IPS-15b (cell line): ENCODE measurements at regions not wholly inside any gene's neighbourhood (a gene's known extent, or its start where the extent isn't known, plus 50 kb on each side); places are given as distances from the start of the nearest gene placed in this dataset.
"Not testable (repeated sequence)": the region's sequence is repeated elsewhere in the genome, so short reads cannot be mapped to it uniquely, and the experiment has no call there.

Experiments used
- H3K27me3 ChIP-seq: one replicate; pipeline ENCODE4 v1.6.1; 2013; ENCODE audit warnings: low read length; ENCODE audit not compliant: control insufficient read depth, insufficient read depth
- H3K36me3 ChIP-seq: one replicate; pipeline ENCODE4 v1.6.1; 2013; ENCODE audit warnings: low read length; ENCODE audit not compliant: control insufficient read depth, insufficient read depth
- H3K4me1 ChIP-seq: one replicate; pipeline ENCODE4 v1.6.1; 2013; ENCODE audit warnings: mild to moderate bottlenecking, low read length; ENCODE audit not compliant: control insufficient read depth, insufficient read depth
- H3K4me3 ChIP-seq: one replicate; pipeline ENCODE4 v1.5.1; 2013; ENCODE audit warnings: low read depth, low read length
- H3K9ac ChIP-seq: one replicate; pipeline ENCODE4 v1.6.1; 2013; ENCODE audit warnings: low read depth, mild to moderate bottlenecking, low read length
- H3K9me3 ChIP-seq: one replicate; pipeline ENCODE4 v1.6.1; 2013; ENCODE audit warnings: mild to moderate bottlenecking, low read length; ENCODE audit not compliant: control insufficient read depth, insufficient read depth

DNA sequence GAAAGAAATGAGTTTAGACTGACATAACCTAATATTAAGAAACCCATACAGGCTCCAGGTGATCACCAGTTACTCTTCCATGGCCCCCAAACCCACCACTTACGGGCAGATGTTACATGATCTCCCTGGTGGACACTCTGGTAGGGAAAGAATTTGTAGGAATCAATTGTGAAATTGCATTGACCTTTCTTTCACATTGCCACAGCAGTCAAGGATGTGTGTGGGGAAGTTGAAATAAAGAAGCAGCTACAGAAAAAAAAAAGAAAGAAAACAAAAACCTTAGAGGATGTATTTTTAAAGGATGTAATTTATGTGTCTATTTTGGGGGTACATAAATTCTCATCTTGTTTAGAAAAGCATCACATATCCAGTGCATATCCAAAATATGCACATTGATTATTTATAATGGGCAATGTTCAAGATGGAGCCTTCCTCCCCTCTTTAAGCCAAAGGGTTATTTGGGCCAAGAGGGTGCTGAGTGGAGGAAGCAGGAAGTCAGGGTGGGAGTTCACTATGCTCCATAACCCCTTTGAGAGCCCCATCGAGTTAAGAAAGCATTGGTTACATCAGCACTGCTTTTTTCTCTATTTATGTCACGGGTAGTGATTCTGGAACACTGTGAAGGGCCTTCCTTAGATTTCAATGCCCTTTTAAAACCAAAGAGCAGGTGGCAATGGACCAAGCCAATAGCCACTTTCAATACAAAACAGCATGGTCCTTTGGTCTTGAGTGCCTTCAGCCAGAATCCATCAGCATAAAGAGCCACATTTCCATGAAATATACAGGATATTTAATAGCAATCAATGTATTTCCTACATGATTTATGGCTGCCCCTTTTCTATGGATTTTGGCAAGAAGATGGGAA is 169.6 kb downstream of the LACC1 start:
- Histone ChIP-seq H3K4me3 (no peak overlapping the region), H3K36me3 (no peaks in the 10 kb centered on the region)

DNA sequence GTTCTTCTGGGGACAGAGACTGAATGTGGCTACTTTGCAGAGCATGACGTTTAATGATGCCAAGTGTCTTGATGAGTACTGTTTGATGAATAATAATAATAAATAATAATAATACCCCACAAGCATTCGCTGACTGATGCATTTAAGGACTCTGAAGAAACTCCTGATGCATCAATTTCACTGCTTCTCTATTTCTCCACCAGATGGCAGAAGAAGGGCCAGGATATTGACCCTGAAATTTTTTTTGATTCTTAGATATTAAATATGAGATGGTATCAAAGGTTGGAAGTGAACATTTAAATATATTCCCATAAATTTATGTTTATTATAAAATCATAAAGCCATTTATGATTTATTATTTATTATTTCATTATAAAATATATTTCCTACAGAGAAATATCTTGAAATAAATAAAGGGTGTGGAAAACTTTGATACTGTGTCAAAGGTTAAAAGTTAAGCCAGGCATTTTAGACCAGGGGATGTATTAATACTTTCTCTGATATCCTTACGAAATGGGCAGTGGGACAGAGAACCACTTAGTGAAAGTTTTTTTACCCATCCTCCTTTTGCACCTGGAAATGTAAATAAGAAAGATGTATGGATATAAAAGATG is 170.9 kb downstream of the LACC1 start:
- Histone ChIP-seq H3K9ac (no peak overlapping the region), H3K4me1 (peaks cover 3% of the 10 kb centered on the region), H3K9me3 (no peaks in the 10 kb centered on the region), H3K27me3 (no peaks in the 10 kb centered on the region), H3K4me3 (no peak overlapping the region), H3K36me3 (no peaks in the 10 kb centered on the region)

More for the DNA sequence above, 169.6 kb downstream of the LACC1 start:
- H3K9ac ChIP-seq, result no peak overlapping the region
- H3K9me3 ChIP-seq, result no peaks in the 10 kb centered on the region
- peaks cover 3% of the 10 kb centered on the region for H3K4me1 ChIP-seq
- no peaks in the 10 kb centered on the region for H3K27me3 ChIP-seq

DNA sequence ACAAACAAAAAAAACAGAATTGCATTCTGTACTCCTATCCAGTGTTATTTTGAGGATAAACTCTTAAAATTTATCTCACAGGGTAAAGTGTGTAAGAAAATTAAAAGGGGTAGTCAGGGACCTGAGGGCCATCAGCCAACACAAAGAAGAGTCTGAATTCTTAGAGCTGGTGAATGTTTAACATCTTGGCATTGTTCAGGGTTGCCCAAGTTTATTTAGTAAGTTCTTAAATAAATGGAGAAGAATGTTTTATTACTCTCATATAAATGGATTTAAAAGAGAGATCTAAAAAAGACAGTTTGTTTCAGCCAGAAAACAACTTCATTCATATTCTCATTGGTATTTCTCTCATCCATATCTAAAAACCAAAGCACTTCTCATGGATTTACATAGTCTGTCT is 171.7 kb downstream of the LACC1 start:
- Histone ChIP-seq H3K9me3 (no peaks in the 10 kb centered on the region), H3K4me3 (no peak overlapping the region), H3K36me3 (no peaks in the 10 kb centered on the region), H3K4me1 (peaks cover 3% of the 10 kb centered on the region), H3K27me3 (no peaks in the 10 kb centered on the region), H3K9ac (no peak overlapping the region)

DNA sequence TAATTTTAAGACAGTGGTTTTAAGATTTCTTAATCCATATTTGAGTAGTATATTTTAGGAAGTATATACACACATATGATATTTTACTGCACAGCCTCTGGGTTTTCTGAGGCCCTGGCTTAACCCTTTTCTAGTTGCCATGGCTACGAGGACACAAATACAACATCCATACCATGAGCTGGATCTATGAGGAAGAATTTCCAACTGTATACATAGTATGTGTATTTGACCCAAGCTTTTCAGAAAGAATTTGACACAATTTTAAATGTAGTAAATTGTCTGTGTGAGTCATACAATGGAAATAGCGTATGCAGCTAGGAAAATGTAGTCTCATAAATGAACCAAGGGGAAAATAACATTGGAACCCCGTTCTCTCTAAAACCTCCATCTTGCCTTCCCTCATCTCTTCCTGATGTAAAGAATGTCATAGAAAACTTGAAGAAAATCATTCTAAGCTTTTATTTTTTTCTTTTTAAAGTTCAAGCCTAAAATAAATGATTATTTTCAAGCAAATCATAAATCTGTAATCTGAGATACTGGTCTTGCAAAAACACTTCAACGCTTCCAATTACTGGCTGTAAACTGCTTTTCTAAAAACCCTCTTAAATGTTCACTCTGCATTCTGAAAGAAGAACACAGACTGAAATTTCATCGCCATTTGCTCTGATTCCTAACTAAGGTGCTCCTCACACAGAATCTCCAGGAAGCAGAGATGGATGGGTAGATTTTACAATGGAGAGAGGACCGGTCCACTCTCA is 172.4 kb downstream of the LACC1 start:
- no peaks in the 10 kb centered on the region for H3K36me3 ChIP-seq
- no peaks in the 10 kb centered on the region for H3K9me3 ChIP-seq
- H3K27me3 ChIP-seq, result no peaks in the 10 kb centered on the region
- H3K4me3 ChIP-seq, result no peak overlapping the region
- no peak overlapping the region for H3K9ac ChIP-seq
- peaks cover 3% of the 10 kb centered on the region for H3K4me1 ChIP-seq

DNA sequence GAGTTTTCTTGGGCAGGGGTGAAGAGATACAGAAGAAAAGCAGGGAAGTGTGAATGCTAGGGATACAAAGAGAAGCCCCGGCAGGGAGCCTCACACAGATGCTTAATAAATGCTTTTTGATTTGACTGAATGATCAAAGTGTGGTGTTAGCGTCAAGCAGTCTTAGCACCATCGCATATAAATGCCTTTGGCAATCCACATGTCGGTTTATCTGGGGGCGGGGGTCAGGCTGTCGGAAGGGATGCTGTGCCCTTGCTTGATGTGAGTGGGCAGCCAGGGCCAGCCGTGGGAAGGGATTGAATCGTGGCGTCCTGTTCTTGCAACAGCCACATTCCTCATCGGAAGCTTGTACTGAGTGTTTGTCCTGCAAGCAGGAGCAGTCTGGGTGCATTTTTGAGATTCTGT is 173.1 kb downstream of the LACC1 start:
- Histone ChIP-seq H3K27me3 (no peaks in the 10 kb centered on the region), H3K4me3 (no peak overlapping the region), H3K9ac (no peak overlapping the region), H3K9me3 (no peaks in the 10 kb centered on the region), H3K36me3 (no peaks in the 10 kb centered on the region), H3K4me1 (peaks cover 3% of the 10 kb centered on the region)

DNA sequence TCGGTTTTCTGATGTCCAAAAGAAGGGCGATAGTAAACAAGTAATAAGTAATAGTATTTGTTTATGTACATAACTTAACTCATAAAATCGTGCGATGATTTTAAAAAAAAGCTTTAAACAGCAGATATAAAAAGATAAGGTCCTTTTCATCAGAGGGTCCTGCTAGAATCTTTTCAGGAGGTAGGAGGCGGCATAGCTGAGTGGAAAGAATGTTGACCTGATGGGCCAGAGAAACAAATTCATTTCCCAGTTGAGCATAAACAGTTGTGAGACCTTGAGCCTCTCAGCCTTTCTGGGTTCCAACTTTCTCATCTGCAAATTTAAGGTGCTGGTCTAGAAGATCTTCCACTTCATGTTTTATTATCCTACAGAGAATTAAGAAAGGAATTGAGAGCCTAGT is 173.5 kb downstream of the LACC1 start:
- H3K9me3 ChIP-seq, result no peaks in the 10 kb centered on the region
- H3K4me3 ChIP-seq, result no peak overlapping the region
- no peak overlapping the region for H3K9ac ChIP-seq
- peaks cover 4% of the 10 kb centered on the region for H3K27me3 ChIP-seq
- H3K36me3 ChIP-seq, result no peaks in the 10 kb centered on the region
- H3K4me1 ChIP-seq, result peaks cover 3% of the 10 kb centered on the region

DNA sequence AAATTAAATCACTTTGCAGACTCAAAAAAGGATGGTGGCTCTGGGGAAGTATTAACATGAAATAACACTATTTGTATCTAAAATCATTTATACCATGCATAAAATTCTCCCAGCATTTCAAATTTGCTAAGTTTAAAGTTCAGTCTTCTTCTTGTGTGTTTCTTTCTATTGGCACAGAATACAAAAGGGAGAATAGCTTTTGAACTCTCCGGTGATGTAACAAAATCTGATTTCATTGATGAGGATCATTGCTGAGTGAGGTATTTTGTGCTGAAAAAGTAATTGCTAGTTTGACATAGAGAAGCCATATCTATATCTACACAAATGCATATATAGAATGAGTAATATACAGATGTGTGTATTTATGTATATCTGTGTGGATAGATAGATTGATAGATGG is 174.8 kb downstream of the LACC1 start:
- Histone ChIP-seq H3K4me1 (peaks cover 3% of the 10 kb centered on the region), H3K4me3 (no peak overlapping the region), H3K9me3 (no peaks in the 10 kb centered on the region), H3K36me3 (no peaks in the 10 kb centered on the region), H3K9ac (no peak overlapping the region), H3K27me3 (peaks cover 8% of the 10 kb centered on the region)

DNA sequence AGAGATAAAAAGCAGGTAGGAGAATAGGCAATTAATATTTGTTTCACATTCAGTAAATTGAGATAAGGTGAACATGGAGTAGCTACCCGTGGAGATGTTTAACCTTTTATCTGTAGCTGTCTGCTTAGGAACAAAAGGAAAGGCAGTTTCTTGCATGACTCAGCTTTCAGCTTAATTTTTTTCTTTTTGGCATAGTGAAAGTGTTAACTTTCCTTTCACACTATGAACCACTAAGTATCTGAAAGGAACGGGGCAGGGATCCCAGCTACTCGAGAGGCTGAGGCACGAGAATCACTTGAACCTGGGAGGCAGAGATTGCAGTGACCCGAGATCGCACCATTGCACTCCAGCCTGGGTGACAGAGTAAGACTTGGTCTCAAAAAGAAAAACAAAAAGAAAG is 176.0 kb downstream of the LACC1 start:
- peaks cover 12% of the 10 kb centered on the region for H3K27me3 ChIP-seq

DNA sequence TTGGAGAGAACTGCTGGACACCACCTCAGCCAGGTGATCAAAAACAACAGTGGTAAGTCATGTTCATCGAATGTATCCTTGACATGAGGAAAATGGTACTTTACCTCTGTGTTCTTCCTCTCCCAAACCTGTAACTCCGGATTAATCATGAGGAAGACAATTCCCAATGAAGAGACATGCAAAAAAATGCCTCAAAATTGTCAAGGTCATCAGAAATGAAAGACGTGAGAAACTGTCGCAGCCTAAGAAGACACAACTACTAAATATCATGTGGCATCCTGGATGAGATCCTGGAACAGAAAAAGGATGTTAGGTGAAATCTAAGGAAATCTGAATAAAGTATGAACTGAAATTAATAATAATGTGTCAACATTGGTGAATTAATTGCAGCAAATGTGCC is 178.4 kb downstream of the LACC1 start:
- no peaks in the 10 kb centered on the region for H3K9me3 ChIP-seq
- no peak overlapping the region for H3K9ac ChIP-seq
- H3K27me3 ChIP-seq, result peaks cover 12% of the 10 kb centered on the region
- peaks cover 3% of the 10 kb centered on the region for H3K4me1 ChIP-seq
- H3K4me3 ChIP-seq, result no peak overlapping the region
- no peaks in the 10 kb centered on the region for H3K36me3 ChIP-seq

More for the DNA sequence above, 176.0 kb downstream of the LACC1 start:
- H3K4me1 ChIP-seq, H3K9me3 ChIP-seq, H3K4me3 ChIP-seq, H3K36me3 ChIP-seq, H3K9ac ChIP-seq: not testable (repeated sequence)

DNA sequence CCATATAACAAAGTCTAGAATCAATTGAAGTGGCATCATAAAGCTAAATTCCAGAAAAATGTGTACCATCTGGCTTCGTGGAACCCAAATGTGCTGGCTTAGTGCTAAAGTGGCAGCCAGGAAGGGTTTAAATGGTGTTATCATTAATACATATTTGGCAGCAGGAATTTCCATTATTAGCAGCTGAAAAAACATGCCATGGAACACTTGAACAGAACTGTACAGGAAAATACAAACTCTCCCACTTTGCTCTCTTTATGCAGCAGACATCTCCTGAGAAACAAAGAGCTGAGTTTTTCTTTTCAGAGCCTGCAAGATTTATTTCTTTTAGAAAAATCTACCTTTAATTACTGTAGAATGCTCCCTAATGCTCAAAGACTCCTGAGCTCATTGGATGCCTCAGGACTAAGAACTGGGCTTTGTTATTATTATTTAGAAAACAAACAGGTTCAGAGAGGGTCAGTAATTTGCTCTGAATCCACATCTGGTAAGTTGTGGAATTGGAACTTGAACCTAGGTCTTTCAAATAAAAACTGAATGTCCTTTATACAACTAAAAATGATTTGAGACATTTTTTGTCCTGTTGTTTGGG is 179.0 kb downstream of the LACC1 start:
- no peaks in the 10 kb centered on the region for H3K36me3 ChIP-seq
- no peak overlapping the region for H3K4me3 ChIP-seq
- peaks cover 12% of the 10 kb centered on the region for H3K27me3 ChIP-seq
- H3K4me1 ChIP-seq, result no peaks in the 10 kb centered on the region
- no peaks in the 10 kb centered on the region for H3K9me3 ChIP-seq
- H3K9ac ChIP-seq, result no peak overlapping the region

DNA sequence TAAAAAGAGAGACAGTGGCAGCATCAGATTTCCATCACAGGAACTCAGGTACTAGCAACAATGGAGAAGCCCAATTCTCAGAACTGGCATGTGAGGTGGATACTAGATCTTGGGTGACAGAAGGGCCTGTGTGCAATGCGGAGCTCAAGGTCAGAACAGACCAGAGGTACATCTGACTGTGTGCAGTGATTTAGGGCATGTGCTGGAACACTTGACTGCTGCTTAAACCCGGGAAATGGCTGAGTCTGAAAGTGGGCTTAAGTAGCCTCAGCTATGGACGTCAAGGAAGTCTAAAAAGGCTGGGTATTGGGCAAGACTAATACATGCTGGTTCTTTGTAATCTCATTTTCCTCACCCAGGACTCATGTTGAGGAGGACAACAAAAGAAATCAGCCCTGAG is 182.2 kb downstream of the LACC1 start:
- Histone ChIP-seq H3K9me3 (no peaks in the 10 kb centered on the region), H3K4me1 (no peaks in the 10 kb centered on the region), H3K9ac (no peak overlapping the region), H3K4me3 (no peak overlapping the region), H3K27me3 (peaks cover 12% of the 10 kb centered on the region), H3K36me3 (no peaks in the 10 kb centered on the region)
